OCI-LY3 (cell line): ENCODE measurements at regions not wholly inside any gene's neighbourhood (a gene's known extent, or its start where the extent isn't known, plus 50 kb on each side); places are given as distances from the start of the nearest gene placed in this dataset.

Experiments used
- EZH2phosphoT487 ChIP-seq: fragments of 200-600 bp; shearing (Covaris generic); IDR thresholded peaks from 2 replicates; pipeline ENCODE4 v1.6.1; 2018; ENCODE audit warnings: antibody characterized with exemption, mixed run types, low read depth
- TF ChIP-seq, protein P1 (sequence below): fragments of 200-600, 300-600 bp; sonication (generic); IDR thresholded peaks from 2 replicates; pipeline ENCODE4 v1.5.1; 2014; ENCODE audit warnings: antibody characterized with exemption, low read length, low read depth

DNA sequence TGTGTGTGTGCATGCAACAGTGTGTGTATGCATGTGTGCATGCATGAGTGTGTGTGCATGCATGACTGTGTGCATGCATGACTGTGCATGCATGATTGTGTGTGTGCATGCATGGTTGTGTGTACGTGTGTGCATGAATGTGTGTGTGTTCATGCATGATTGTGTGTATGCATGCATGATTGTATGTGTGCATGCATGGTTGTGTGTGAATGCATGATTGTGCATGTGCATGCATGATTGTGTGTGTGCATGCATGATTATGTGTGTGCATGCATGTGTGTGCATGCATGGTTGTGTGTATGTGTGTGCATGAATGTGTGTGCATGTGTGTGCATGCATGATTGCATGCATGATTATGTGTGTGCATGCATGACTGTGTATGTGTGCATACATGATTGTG, 1052.0 kb downstream of the TBC1D22A start:
- TF ChIP-seq, protein P1, sequence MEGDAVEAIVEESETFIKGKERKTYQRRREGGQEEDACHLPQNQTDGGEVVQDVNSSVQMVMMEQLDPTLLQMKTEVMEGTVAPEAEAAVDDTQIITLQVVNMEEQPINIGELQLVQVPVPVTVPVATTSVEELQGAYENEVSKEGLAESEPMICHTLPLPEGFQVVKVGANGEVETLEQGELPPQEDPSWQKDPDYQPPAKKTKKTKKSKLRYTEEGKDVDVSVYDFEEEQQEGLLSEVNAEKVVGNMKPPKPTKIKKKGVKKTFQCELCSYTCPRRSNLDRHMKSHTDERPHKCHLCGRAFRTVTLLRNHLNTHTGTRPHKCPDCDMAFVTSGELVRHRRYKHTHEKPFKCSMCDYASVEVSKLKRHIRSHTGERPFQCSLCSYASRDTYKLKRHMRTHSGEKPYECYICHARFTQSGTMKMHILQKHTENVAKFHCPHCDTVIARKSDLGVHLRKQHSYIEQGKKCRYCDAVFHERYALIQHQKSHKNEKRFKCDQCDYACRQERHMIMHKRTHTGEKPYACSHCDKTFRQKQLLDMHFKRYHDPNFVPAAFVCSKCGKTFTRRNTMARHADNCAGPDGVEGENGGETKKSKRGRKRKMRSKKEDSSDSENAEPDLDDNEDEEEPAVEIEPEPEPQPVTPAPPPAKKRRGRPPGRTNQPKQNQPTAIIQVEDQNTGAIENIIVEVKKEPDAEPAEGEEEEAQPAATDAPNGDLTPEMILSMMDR, result no peak
- TF ChIP-seq EZH2phosphoT487, result no peak
